ENCODE measurements at regions not wholly inside any gene's neighbourhood (a gene's known extent, or its start where the extent isn't known, plus 50 kb on each side); places are given as distances from the start of the nearest gene placed in this dataset.
"Not testable (repeated sequence)": the region's sequence is repeated elsewhere in the genome, so short reads cannot be mapped to it uniquely, and the experiment has no call there.

DNA sequence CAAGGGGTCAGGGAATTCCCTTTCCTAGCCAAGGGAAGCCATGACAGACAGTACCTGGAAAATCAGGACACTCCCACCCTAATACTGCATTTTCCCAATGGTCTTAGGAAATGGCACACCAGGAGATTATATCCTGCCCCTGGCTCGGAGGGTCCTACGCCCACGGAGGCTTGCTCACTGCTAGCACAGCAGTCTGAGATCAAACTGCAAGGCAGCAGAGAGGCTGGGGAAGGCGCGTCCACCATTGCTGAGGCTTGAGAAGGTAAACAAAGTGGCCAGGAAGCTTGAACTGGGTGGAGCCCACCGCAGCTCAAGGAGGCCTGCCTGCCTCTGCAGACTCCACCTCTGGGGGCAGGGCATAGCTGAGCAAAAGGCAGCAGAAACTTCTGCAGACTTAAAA, 207.1 kb upstream of the OBI1 start:
- DNase-seq (ENCODE audit: low spot score) = not testable (repeated sequence)

DNA sequence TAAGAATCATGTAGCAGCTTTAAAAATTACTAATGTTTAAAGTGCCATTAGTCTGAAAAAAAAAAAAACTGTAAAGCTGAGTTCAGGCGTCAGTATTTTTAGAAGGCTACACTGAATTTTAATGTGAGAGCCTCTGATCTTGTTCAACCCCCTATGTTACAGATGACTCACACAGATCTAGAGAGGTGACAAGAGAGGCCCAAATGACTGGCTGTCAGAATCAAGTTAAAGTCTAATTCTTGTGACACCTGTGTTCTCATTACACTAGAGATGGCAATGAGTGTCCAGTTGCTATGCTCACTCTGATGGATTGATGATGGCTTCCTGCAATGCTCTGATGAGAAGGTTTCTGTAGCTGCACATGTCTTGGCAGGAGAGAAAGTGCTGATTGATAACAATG, 203.5 kb upstream of the OBI1 start:
- no peak for DNase-seq (ENCODE audit: low spot score)

DNA sequence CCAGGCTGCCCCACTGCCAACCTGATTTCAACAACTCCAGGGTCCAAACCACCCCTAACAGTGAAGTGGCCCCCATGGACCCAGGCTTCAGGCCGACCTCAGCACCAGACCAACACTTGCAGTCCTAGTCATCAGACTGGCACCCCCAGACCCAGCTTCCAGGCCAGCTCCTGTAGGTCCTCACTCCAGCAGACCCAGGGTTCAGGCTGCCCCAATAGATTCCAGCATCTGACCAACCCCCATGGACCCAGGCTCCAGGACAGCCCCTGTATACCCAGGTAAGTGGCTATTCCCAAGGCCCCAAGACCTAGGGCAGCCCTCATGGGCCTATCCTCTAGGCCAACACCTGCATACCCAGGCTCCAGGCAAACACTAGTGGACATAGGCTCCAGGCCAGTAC, 193.8 kb upstream of the OBI1 start:
- no peak for DNase-seq (ENCODE audit: low spot score)

DNA sequence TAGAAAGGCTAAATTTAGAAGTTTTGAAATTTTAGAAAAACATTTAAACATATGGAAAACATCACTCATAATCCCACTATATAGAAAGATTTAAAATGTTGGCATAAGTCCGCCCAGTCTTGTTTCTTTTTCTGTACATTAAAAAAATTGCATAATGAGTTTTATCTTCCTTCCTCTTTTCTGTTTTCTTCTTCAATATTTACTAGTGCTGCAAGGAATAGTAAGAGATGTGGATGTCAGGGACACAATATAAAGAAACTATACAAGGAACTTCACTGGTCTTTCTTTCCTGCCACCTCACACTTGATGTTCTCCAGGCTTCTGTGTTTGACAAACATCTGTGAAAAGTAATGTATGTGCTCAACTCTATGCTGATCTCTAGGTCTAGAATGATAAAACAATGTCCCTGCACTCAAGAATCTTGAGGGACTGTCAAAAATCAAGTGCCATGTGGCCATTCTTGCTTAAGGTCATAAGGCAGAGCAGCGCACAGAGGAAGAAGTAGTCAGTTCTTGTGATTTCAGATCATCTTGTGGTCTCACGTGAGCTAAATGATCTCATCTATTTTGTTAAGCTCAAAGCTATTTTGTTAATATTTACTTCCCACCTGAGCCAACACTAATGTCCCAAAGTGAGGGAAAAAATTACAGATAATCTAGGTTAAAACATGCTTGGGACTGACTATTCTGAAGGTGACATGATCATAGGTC, 186.9 kb upstream of the OBI1 start:
- DNase-seq (ENCODE audit: low spot score) = no peak

DNA sequence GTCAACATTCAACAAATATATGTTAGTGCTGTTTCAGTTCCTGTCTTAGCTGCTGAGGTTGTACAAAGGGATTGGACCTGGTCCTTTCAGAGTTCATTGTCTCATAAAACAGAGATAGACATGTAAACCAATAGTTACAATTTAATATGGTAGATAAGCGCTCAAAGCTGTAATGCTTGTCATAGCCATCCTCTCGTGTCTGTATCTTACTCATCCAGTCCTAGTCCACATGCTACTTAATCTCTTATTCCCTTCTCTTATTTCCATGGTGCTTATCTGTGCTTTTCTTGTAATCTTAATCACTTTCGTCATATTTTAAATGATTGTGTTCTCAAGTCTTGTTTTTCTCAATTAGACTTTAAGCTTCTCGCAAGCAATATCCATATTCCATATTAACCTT, 185.2 kb upstream of the OBI1 start:
- DNase-seq (ENCODE audit: low spot score) = no peak

DNA sequence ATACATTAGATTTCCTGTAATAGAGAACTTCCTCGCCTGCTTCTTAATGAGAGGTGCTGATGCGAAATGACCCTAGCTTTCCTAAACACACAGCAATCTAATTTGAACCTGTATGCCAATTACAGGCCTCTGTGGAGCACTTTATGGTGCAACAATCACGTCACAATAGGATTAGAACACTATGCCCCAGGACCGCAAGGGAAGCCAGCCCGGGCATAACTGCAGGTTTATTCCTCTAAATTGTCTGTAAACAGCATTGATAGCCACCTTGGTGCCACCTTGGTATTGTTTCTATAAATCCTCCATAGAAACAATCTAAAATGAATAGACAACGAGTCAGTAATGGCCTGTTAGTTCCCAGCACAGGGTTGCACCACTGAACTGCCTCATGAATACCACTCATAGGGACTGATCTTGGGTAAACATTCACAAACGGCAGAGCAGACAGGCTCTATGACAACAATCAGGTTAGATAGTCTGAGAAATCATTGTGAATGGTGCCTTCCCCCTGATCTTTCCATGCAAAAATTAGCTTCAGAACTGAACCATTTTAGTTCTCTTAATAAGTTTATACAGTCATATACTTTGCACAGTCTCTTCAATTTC, 182.5 kb upstream of the OBI1 start:
- no peak for DNase-seq (ENCODE audit: low spot score)

DNA sequence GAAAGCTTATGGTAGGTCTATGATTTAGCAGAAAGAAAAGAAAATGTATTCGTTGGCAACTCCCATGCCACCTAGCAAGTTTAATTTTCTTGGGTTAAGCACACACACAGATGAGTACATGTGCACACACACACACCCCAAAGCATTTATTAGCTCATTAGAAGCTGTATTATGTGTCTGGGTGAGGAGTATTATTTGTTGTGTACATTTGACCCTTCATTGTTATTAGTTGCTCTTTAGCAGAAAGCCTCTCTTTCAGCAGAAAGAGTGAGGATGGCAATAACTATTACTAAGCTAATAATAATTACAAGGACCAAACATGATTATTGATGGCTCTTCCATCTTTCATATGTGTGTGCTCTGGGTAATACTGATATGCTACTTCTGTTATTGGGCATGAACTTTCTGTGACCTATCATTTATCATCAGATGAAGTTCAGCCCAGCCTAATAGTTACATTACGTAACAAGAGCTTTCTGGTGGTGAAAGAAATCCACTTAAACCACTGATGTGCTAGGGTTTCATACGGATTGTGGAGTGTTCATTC, 177.4 kb upstream of the OBI1 start:
- no peak for DNase-seq (ENCODE audit: low spot score)

DNA sequence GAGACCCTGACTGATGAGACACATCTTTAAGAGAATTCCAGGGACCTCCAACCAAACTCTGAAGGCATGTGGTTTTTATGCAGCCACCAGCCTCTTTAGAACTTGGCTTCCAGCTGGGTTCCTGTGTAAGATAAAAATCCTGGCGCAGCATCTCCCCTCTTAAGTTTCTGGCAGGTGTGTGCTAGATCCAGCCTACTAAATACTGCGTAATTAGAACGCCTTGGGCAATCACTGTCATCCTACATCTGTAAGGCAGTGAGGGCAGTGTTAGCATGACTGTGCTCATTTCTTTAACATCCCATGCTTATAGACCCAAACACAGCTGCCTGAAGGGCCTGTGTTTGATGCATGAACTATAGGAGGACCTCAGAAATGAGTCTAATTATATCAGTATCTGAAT, 173.5 kb upstream of the OBI1 start:
- DNase-seq (ENCODE audit: low spot score) = no peak

DNA sequence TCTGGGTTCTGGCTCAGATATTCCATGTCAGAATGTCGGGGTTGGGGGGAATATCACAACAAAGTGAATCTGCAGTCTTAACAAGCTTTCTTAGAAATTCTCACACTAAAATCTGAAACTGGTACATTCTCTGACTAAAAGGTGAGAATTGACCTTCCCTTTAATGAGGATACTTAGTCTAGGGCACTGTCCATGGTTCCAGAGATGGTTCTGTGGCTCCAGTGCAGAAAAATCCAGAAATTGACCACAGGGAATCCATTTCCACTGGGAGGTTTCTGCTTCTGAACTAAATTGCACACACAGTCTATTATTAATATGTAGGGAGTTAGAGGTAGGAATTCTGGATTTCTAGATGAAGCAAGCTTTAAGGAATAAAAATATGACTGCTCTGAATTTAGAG, 171.6 kb upstream of the OBI1 start:
- no peak for DNase-seq (ENCODE audit: low spot score)

DNA sequence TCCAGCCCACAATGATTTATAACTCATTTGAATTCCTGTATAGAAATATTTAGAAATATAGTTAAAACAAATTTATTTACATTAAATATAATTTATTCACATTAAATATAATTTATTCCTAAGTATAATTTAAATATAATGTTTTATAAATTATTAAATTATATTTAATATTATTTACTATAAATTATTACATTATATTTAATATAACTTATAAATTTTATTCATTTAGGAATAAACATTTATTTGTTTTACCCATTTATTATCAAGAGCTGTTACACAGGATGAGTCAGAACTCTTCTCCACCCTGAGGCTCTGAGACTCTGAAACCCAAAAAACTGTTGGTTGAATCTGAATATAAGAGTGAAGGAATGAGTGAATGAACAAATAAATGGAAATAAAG, 170.9 kb upstream of the OBI1 start:
- no peak for DNase-seq (ENCODE audit: low spot score)

DNA sequence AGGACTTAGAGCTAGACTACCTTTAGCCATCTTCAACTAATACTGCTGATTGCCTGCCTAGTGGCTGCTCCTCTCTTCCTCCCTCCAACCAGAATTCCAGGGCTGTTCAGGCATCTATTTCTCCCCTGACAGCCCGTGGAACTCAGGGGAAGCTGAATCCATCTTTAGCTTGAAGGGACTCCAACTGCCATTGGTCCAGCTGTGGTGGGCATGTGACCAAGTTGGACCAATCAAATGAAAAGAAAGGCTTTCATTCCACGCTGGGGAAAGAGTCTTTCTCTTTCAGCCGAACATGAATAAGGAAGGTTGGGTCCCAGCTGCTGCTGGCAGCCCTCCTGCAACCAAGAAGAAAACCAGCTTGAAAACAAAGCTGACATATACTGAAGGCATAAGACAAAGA, 168.5 kb upstream of the OBI1 start:
- DNase-seq (ENCODE audit: low spot score) = no peak

DNA sequence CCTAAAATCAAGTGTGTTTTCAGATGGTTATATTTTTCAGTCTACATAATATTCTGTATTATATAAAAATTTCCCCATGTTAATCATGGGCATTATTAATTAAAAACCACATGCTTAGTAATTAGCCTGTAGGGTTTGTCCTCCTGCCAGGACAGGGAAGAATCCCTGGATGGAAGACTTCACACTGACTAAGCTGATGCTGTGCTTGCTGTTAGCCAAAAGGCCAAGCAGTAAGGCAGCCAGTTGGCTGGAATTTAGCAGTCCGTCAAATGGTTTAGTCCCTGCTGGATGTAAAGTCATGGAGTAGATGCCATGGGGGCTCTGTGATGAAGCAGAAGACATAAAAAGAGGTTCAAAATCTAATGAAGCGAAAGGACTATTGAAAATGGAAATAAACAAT, 168.0 kb upstream of the OBI1 start:
- DNase-seq (ENCODE audit: low spot score) = no peak

DNA sequence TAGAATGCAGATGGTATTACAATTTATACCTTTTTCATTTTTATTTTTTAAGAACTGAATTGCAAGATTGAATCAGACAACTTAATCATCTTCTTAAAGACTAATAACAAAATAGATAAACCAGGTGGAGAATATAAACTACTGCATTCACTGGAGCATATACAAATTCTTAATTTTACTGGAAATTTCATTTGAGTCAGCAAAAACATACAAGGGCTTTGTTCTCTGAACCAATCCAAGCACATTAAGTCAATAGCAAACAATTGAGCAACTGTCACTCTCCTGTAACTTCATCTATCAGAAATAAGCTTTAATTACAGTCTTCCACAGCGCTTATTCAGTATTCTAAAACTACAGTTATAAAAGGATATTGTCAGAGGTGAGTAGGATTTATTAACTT, 167.4 kb upstream of the OBI1 start:
- no peak for DNase-seq (ENCODE audit: low spot score)

DNA sequence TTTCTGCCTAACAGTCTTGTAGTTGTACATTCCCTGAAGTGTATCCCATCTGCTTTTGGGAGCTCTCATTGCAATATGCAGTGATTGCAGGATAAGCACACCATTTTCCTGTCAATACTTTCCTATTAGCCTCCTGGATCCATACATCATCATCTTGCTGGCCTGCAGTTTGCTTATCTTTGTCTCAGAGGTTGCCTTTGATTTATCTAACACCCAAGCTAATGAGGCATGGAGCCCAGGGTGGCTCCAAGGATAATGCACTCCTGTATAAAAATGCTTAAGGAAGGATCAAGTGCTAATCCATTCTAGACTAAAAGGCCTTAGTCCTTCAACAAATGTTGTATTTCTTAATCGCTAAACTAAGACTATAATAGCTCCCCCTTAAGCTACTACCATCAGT, 161.6 kb upstream of the OBI1 start:
- no peak for DNase-seq (ENCODE audit: low spot score)

DNA sequence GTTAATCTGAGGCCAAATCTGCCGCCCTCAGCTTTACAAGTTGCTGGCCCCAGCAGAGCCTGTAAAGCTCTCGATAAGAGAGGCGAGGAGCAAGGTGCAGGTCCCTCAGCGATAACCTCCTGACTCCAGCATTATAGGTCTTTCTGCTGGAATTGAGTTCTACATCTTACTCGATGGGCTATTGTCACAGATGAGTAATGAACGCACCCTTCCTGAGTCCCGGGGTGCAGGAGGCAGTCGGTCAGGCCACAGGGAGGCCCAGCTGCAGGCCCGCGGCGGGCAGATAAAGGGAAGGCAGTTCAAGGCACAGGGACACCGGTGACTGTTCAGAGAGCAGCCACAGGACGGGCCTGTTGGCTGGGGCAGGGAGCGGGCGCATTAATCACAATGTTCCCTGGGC, 157.6 kb upstream of the OBI1 start:
- no peak for DNase-seq (ENCODE audit: low spot score)

DNA sequence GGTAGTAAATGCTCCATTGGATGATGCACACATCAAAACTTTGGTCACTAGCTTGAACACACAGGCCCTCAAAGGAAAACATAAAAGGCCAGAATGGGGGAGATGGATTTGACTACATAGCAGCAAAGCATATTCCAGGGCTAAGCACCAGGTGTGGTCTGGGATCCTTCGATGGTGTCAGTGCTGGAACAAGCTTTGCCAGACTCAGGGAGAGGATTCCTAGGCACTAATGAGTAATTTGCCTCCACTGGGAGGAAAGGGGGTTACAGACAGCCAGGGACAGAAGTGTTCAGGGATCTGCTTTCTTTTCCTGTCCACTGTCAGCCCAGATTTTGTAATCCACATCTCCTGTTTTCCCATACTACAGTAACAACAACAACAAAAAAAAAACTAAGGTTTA, 157.2 kb upstream of the OBI1 start:
- no peak for DNase-seq (ENCODE audit: low spot score)

DNA sequence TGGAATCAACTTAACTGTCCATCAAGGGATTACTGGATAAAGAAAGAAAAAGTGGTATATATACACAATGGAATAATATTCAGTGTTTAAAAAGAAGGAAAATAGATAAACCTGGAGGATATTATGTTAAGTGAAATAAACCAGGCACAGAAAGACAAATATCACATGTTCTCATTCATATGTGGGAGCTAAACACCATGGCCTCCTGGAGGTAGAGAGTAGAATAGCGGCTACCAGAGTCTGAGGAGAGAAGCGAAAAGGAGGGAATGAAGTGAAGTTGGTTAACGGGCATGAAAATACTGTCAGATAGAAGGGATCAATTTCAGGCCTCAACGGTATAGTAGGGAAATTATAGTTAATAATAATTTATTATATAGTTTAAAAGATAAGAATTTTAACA, 147.5 kb upstream of the OBI1 start:
- no peak for DNase-seq (ENCODE audit: low spot score)

DNA sequence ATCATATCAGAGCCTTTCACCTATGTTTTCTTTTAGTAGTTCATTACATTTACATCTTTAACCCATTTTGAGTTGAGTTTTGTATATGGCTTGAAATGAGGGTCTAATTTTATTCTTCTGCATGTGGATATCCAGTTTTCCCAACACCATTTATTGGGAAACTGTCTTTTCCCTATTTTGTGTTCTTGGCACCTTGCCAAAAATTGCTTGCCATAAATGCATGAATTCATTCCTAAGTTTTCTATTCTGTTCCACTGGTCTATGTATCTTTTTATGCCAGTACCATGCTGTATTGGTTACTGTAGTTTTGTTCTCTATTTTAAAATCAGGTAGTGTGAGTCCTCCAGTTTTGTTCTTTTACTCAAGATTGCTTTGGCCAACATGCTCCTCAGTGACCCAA, 144.0 kb upstream of the OBI1 start:
- no peak for DNase-seq (ENCODE audit: low spot score)

DNA sequence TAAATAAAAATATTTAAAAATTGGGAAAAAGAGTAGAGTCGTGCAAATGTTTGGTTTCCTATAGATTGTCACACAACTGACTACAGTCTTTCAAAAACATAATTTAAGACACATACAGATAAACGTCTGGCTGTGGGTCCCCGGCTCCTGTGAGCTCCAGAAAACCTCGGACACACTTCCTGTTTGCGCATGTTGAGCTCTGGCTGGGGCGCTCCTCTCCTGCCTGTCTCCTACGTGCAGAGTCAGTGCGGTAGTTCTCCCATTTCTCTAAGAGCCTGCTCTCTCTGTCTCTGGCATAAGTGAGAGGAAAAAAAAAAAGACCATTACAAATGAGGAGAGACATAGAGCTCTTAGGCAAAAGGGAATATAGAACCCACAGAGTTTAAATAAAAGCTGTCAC, 128.2 kb upstream of the OBI1 start:
- no peak for DNase-seq (ENCODE audit: low spot score)

DNA sequence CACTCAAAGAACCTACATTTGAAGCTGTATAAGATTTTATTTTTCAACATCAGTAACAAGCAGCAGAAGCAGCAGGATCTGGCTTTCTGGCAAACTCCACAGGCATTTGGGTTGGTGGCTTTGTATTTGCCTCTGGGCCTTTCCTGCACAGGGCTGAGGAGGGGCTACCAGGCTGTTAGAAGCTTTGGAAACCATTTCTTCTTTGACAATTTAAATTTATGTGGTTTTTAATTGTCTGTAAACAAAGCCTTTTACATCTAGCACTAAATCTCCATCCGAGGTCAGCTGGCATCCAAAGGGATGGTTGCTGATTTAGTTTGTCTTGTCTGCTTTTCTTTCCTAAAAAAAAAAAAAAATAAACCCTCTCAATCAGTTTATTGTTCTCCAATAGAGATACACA, 127.5 kb upstream of the OBI1 start:
- DNase-seq (ENCODE audit: low spot score) = no peak

DNA sequence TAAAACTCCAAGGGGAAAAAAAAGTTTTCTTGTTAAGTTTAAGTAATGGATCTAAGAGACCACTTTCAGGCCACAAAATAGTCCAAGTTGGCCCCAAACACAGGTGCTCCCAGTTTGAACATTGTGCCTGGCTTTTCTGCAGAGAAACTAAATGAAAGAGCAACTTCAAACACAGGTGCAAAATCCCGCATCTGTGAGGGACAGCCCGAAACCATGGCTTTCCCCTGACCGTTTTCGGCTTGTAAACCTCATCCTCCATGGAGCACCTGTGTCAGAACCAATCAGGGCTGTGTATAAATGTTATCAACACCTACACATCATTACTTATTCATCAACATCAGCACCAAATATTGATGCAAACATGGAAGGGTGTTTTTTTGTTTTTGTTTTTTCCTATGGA, 126.8 kb upstream of the OBI1 start:
- DNase-seq (ENCODE audit: low spot score) = no peak

DNA sequence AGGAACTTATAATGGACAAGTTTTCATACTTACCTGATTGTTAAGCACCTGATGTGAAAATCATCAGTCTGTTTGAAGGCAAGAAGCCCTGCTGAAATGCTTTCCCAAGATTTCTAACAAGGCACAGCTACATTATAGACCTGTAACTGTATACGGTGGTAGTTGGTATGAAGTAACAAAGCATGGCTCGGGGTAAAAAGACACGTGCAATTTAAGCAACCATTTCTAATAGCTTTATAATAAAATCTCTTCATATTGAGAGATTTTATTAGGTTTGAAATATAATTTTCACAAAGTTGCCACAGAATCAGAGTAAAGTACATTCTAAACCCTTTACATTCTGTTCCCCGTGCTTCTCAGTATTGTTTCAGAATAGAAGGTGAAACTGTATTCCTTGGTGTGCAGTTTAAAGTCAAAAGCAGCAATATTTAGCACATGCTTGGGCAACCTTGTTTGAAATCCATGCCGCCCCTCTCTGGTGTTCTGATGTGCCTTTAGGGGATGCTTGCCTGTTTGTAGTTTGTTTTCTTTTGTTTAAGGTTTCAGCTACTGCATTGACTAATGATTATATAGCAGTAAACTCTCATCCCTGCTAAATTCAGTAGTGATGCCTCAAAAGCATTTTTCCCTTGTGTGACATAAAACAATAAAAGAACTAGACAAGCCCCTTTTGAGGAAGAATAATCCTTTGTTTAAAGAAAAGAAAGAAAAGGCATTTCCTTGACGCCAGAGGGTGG, 125.2 kb upstream of the OBI1 start:
- DNase-seq (ENCODE audit: low spot score) = no peak

DNA sequence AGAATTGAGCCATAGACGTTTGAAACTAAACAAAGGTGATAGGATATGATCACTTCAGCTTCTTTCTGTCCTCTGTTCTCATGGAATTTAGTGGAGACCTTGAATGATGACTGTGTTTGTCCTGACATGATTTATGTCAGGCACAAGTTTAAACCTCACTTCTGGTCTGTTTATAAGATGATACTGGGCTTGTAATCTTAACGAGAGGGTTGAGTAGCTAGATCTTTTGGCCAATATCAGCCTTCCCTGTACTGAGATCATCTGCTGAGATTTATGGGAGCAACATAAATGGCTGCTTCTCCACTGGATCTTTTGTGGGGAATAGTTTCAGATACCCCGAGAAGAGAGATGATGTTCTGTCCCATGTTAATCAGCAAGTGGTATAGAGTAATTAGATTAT, 121.8 kb upstream of the OBI1 start:
- DNase-seq (ENCODE audit: low spot score) = no peak
